GM13976 (cell line): ENCODE measurements at regions not wholly inside any gene's neighbourhood (a gene's known extent, or its start where the extent isn't known, plus 50 kb on each side); places are given as distances from the start of the nearest gene placed in this dataset.

ENCODE experiments used
- DNase-seq: peaks from one replicate; pipeline ENCODE4 v3.0.0; 2012; ENCODE audit warnings: low spot score
- CTCF ChIP-seq: IDR thresholded peaks from 2 replicates; pipeline ENCODE4 v1.5.1; 2012; ENCODE audit warnings: borderline replicate concordance, mild to moderate bottlenecking; ENCODE audit not compliant: insufficient read depth; ENCODE audit errors: extremely low read depth, missing control alignments, control extremely low read depth
- in situ Hi-C: fragments of 300-500 bp; cut with MboI; formaldehyde crosslinking; loops from one replicate; pipeline ENCODE4 v1.12.0; 2022; ENCODE audit warnings: low sequenced_read_pairs, mixed read lengths, inconsistent platforms; ENCODE audit not compliant: unreplicated experiment

DNA sequence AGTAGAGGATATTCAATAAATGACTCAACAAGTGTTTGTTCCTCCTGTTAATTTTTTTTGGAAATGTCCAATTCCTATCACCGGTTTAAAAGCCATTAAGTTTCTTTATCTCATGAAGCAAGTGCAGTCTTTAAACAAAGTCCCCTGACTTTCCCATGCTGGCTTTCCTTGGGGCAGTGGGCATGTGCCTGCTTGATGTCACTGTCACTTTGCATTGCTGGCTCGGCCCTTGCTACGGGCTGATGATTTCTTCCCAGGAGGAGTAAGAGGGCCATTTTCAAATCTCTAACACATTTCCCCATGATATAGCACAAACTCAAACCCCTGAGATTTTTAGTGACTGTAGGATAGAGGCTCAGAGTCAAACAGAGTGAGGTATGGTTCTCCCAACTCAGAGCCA, 275.8 kb upstream of the TENM3 start:
- no peak for TF ChIP-seq CTCF
- in situ Hi-C loops, result no loop called here
- no peak for DNase-seq

- DNase-seq, result no peak
- in situ Hi-C loops, result no loop called here
- no peak for TF ChIP-seq CTCF
These were observed 274.8 kb upstream of the TENM3 start for GRCh38 chr4:181968371-181968770.

DNA sequence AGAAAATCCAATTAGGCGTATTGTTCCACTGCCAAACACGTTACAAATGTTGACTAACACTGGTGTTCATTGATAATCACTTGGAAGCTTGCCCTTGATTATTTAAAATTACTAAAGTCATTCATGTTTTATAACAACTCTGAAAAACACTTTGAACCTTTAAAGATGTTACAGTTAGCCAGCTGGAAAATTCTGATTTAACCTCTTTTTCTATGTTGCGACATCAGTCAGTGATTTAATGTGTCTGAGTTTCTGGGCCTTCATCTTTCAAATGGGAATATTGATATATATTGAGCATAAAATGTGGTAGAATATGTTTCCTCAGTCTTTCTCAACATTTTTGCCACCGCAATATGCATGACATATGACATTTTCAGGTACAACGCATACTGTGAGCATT, 274.1 kb upstream of the TENM3 start:
- DNase-seq, result no peak
- in situ Hi-C loops, result no loop called here
- TF ChIP-seq CTCF, result no peak

DNA sequence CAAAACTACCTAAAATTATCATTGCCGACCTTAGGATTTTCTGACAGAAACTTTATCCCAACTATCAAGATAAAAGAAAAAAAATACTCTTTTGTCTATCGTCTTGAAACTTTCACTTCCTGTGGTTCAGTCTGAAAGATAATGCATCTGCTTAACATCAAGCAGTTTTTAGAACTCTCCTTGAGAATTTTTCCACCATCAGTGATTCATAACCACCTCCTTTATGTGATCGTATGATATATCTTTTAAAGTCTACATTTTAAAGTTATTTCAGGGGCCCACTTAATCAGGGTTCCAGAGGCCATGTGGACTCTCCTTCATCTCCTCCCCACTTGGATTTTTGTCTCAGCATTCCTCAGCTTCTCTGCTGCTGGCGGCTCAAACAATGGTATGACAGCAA, 272.8 kb upstream of the TENM3 start:
- in situ Hi-C loops, result no loop called here
- peak; percentile 7 for DNase-seq
- TF ChIP-seq CTCF, result no peak

DNA sequence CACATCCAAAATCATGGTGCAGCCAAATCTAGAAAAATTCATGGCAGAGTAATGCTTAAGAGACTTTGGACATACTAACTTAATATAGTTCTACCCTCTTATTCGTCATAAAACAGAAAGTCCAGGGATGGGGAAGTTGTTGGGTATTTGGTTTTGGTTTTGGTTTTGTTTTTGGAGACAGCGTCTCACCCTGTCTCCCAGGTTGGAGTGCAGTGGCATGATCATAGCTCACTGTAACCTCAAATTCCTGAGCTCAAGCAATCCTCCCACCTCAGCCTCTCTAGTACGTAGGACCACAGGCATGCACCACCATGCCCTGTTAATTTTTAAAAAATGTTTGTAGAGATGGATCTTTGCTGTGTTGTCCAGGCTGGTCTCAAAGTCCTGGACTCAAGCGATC, 271.8 kb upstream of the TENM3 start:
- in situ Hi-C loops, result no loop called here
- no peak for TF ChIP-seq CTCF
- DNase-seq, result peak; percentile 16

DNA sequence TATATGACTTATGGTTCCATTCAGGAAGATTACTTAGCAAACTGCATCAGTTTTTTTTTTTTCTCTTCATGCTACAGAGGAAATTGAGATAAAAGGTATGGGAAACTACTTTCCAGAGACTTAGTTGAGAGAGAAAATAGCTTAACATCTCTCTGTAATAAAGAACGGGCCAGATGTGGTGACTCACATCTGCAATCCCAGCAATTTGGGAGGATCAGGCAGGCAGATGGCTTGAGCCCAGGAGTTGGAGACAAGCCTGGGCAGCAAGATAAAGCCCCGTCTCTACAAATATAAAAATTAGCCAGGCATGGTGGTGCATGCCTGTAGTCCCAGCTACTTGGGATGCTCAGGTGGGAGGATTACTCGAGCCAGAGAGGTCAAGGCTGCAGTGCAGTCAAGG, 271.2 kb upstream of the TENM3 start:
- DNase-seq, result no peak
- no peak for TF ChIP-seq CTCF
- in situ Hi-C loops, result no loop called here

DNA sequence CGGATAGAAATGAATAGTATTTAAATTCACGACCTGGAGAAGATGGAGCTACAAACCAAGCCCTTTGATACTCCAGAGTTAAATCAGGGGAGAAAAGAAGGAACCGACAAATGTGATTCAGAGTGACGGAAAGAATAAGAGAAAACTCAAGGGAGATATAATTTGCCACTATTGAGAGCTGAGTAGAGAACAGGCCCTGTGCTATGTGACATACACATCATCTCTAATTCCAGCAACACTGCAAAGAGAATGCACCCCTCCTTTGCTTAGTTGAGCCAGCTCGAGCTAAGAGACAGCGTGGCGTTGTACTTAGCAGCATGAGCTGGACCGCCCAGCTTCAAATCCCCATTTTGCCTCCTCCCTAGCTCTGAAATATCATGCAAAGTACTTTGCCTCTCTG, 266.4 kb upstream of the TENM3 start:
- in situ Hi-C loops, result no loop called here
- no peak for DNase-seq
- TF ChIP-seq CTCF, result no peak
